ENCODE measurements at regions not wholly inside any gene's neighbourhood (a gene's known extent, or its start where the extent isn't known, plus 50 kb on each side); places are given as distances from the start of the nearest gene placed in this dataset.

- no peak for DNase-seq (ENCODE audit: low read depth in 2 of 2)
- H3K4me3 ChIP-seq (replicated peaks in 1 of 2; ENCODE audit: low read depth in 2 of 2, low read length in 2 of 2), result no peak overlapping the region
- no peak for TF ChIP-seq CTCF (IDR thresholded peaks at IDR 0.05; ENCODE audit: low read depth, low read length)
Measured at GRCh38 chrX:131938749-131939148, 84.4 kb upstream of the STK26 start.

- H3K4me3 ChIP-seq (replicated peaks in 1 of 2; ENCODE audit: low read depth in 2 of 2, low read length in 2 of 2), result no peak overlapping the region
- TF ChIP-seq CTCF (IDR thresholded peaks at IDR 0.05; ENCODE audit: low read depth, low read length), result no peak
- DNase-seq (ENCODE audit: low read depth in 2 of 2), result no peak
Measured at GRCh38 chrX:131942034-131942433, 81.1 kb upstream of the STK26 start.

- no peak overlapping the region for H3K4me3 ChIP-seq (replicated peaks in 1 of 2; ENCODE audit: low read depth in 2 of 2, low read length in 2 of 2)
- DNase-seq (ENCODE audit: low read depth in 2 of 2), result no peak
- no peak for TF ChIP-seq CTCF (IDR thresholded peaks at IDR 0.05; ENCODE audit: low read depth, low read length)
Measured at GRCh38 chrX:131944936-131945902, 77.9 kb upstream of the STK26 start.

- no peak overlapping the region for H3K4me3 ChIP-seq (replicated peaks in 1 of 2; ENCODE audit: low read depth in 2 of 2, low read length in 2 of 2)
- no peak for TF ChIP-seq CTCF (IDR thresholded peaks at IDR 0.05; ENCODE audit: low read depth, low read length)
- DNase-seq (ENCODE audit: low read depth in 2 of 2), result no peak
Measured at GRCh38 chrX:131951166-131951565, 71.9 kb upstream of the STK26 start.

GRCh38 chrX:131955099-131955777, 67.9 kb upstream of the STK26 start:
- TF ChIP-seq CTCF (IDR thresholded peaks at IDR 0.05; ENCODE audit: low read depth, low read length), result no peak
- H3K4me3 ChIP-seq (replicated peaks in 1 of 2; ENCODE audit: low read depth in 2 of 2, low read length in 2 of 2), result no peak overlapping the region

GRCh38 chrX:131958724-131959123, 64.4 kb upstream of the STK26 start:
- DNase-seq (ENCODE audit: low read depth in 2 of 2), result no peak
- H3K4me3 ChIP-seq (replicated peaks in 1 of 2; ENCODE audit: low read depth in 2 of 2, low read length in 2 of 2), result no peak overlapping the region
- no peak for TF ChIP-seq CTCF (IDR thresholded peaks at IDR 0.05; ENCODE audit: low read depth, low read length)

More at GRCh38 chrX:131955099-131955777, 67.9 kb upstream of the STK26 start:
- DNase-seq (ENCODE audit: low read depth in 2 of 2), result no peak

Data from cardiac fibroblast (primary cell).